SU-DHL-6 (cell line): ENCODE measurements at regions not wholly inside any gene's neighbourhood (a gene's known extent, or its start where the extent isn't known, plus 50 kb on each side); places are given as distances from the start of the nearest gene placed in this dataset.

Experiments
- H2AFZ ChIP-seq: fragments of 200-600 bp; sonication (generic); 2 replicates; pipeline ENCODE4 v1.6.1; 2014; ENCODE audit warnings: low read depth, mild to moderate bottlenecking, moderate library complexity, mixed read lengths, antibody characterized with exemption, low read length; ENCODE audit not compliant: severe bottlenecking
- H3F3A ChIP-seq: fragments of 200-600 bp; shearing (Covaris generic); 2 replicates; pipeline ENCODE4 v1.6.0; 2016; ENCODE audit warnings: antibody characterized with exemption, mild to moderate bottlenecking; ENCODE audit not compliant: insufficient read depth
- H3K27ac ChIP-seq: fragments of 200-600 bp; sonication (generic); 2 replicates; pipeline ENCODE4 v1.5.1; 2016; ENCODE audit warnings: low read depth, mild to moderate bottlenecking, low read length, moderate library complexity, mixed read lengths
- H3K27me3 ChIP-seq: fragments of 200-600 bp; sonication (generic), shearing (Covaris generic); 2 replicates; pipeline ENCODE4 v1.6.0; 2014; ENCODE audit warnings: mild to moderate bottlenecking, low read length
- H3K36me3 ChIP-seq: fragments of 200-600 bp; sonication (generic); 2 replicates; pipeline ENCODE4 v1.6.1; 2014; ENCODE audit warnings: mild to moderate bottlenecking, low read length, mixed read lengths
- H3K4me2 ChIP-seq: fragments of 300-600, 200-600 bp; shearing (Covaris generic), sonication (generic); 2 replicates; pipeline ENCODE4 v1.6.0; 2014; ENCODE audit warnings: low read length, low read depth, mild to moderate bottlenecking; ENCODE audit not compliant: poor library complexity, severe bottlenecking
- H3K4me3 ChIP-seq: fragments of 200-600 bp; sonication (generic); 2 replicates; pipeline ENCODE4 v1.5.1; 2014; ENCODE audit warnings: antibody characterized with exemption, low read length, mild to moderate bottlenecking, mixed read lengths; ENCODE audit not compliant: insufficient read depth, poor library complexity, severe bottlenecking
- H3K79me2 ChIP-seq: fragments of 200-600 bp; sonication (generic); 2 replicates; pipeline ENCODE4 v1.6.1; 2014; ENCODE audit warnings: mild to moderate bottlenecking, low read length, moderate library complexity; ENCODE audit not compliant: insufficient read depth
- H3K9ac ChIP-seq: fragments of 200-600 bp; sonication (generic); 2 replicates; pipeline ENCODE4 v1.7.0; 2014; ENCODE audit warnings: mild to moderate bottlenecking, low read length
- H3K9me2 ChIP-seq: fragments of 200-600 bp; sonication (generic); replicated peaks from 2 replicates; pipeline ENCODE4 v1.6.1; 2014; ENCODE audit warnings: low read length; ENCODE audit not compliant: insufficient read depth
- H3K9me3 ChIP-seq: fragments of 200-600 bp; sonication (generic); 2 replicates; pipeline ENCODE4 v1.6.1; 2014; ENCODE audit warnings: low read length, mixed read lengths; ENCODE audit not compliant: insufficient read depth
- H4K20me1 ChIP-seq: fragments of 200-600 bp; sonication (generic); 2 replicates; pipeline ENCODE4 v1.6.1; 2014; ENCODE audit warnings: low read depth, mild to moderate bottlenecking, antibody characterized with exemption, low read length, moderate library complexity, mixed read lengths
- CTCF ChIP-seq: fragments of 200-600 bp; sonication (generic); IDR thresholded peaks from one replicate; pipeline ENCODE4 v1.5.1; 2017; ENCODE audit warnings: antibody characterized with exemption, mild to moderate bottlenecking, low read length, moderate library complexity; ENCODE audit not compliant: insufficient read depth, poor library complexity, severe bottlenecking
- EZH2phosphoT487 ChIP-seq: fragments of 200-600 bp; sonication (generic), shearing (Covaris generic); conservative IDR thresholded peaks from 2 replicates; pipeline ENCODE4 v1.6.1; 2018; ENCODE audit warnings: mild to moderate bottlenecking, antibody characterized with exemption, low read length, moderate library complexity, mixed read lengths

GRCh38 chr4:29708473-29708872 lies 1011.7 kb upstream of the PCDH7 start:
- no peak for TF ChIP-seq EZH2phosphoT487
- TF ChIP-seq CTCF = no peak
- H3K79me2 ChIP-seq = no peaks in the 10 kb centered on the region
- no peaks in the 10 kb centered on the region for H3F3A ChIP-seq
- H3K4me3 ChIP-seq = no peak overlapping the region
- H2AFZ ChIP-seq = no peak overlapping the region
- H4K20me1 ChIP-seq = no peaks in the 10 kb centered on the region
- H3K27ac ChIP-seq = no peak overlapping the region
- H3K36me3 ChIP-seq = no peaks in the 10 kb centered on the region
- H3K9ac ChIP-seq = no peak overlapping the region
- no peak overlapping the region for H3K4me2 ChIP-seq
- H3K9me3 ChIP-seq = peaks cover 9% of the 10 kb centered on the region; the same call in 1 of the 2 replicates
- no peaks in the 10 kb centered on the region for H3K9me2 ChIP-seq
- H3K27me3 ChIP-seq = no peaks in the 10 kb centered on the region

GRCh38 chr4:29710519-29710918 lies 1009.6 kb upstream of the PCDH7 start:
- H3K4me3 ChIP-seq = no peak overlapping the region
- peaks cover 9% of the 10 kb centered on the region; the same call in 1 of the 2 replicates for H3K9me3 ChIP-seq
- H3K79me2 ChIP-seq = no peaks in the 10 kb centered on the region
- no peak overlapping the region for H3K27ac ChIP-seq
- TF ChIP-seq CTCF (no peak), EZH2phosphoT487 (no peak)
- H3K4me2 ChIP-seq = no peak overlapping the region
- no peaks in the 10 kb centered on the region for H3K9me2 ChIP-seq
- no peak overlapping the region for H3K9ac ChIP-seq
- no peaks in the 10 kb centered on the region for H3F3A ChIP-seq
- no peaks in the 10 kb centered on the region for H3K27me3 ChIP-seq
- no peak overlapping the region for H2AFZ ChIP-seq
- H4K20me1 ChIP-seq = no peaks in the 10 kb centered on the region
- no peaks in the 10 kb centered on the region for H3K36me3 ChIP-seq

- Histone ChIP-seq H3K27me3 (no peaks in the 10 kb centered on the region), H3K9me2 (no peaks in the 10 kb centered on the region), H4K20me1 (no peaks in the 10 kb centered on the region), H3K36me3 (no peaks in the 10 kb centered on the region), H3K27ac (no peak overlapping the region), H3K4me2 (no peak overlapping the region), H3K9ac (no peak overlapping the region), H3K4me3 (no peak overlapping the region), H3K9me3 (peaks cover 2% of the 10 kb centered on the region; the same call in 1 of the 2 replicates), H2AFZ (no peak overlapping the region), H3F3A (no peaks in the 10 kb centered on the region), H3K79me2 (no peaks in the 10 kb centered on the region)
- TF ChIP-seq CTCF (no peak), EZH2phosphoT487 (no peak)
Measured at GRCh38 chr4:29711226-29711625, 1008.9 kb upstream of the PCDH7 start.
